Gastrocnemius medialis (tissue), 4 donors: ENCODE measurements at regions not wholly inside any gene's neighbourhood (a gene's known extent, or its start where the extent isn't known, plus 50 kb on each side); places are given as distances from the start of the nearest gene placed in this dataset.

Experiments
- POLR2A ChIP-seq, 2 donors: fragments of 450-650 bp; IDR thresholded peaks; one replicate each; pipeline ENCODE4 v1.6.1; 2017; ENCODE audit warnings: antibody characterized with exemption in 2 of 2, mild to moderate bottlenecking in 2 of 2, moderate library complexity in 2 of 2
- TF ChIP-seq, protein P1 (sequence below), 5 experiments: fragments of 450-650 bp in 3 of 5; fragments of 200-600 bp in 2 of 5; sonication (generic) in 2 of 5; IDR thresholded peaks in 4 of 5; conservative IDR thresholded peaks in 1 of 5; 1 replicate in 4 of 5; 2 replicates in 1 of 5; pipeline ENCODE4 v1.5.1; 2016 to 2019; ENCODE audit warnings: antibody characterized with exemption in 5 of 5, mild to moderate bottlenecking in 3 of 5, moderate library complexity in 3 of 5

DNA sequence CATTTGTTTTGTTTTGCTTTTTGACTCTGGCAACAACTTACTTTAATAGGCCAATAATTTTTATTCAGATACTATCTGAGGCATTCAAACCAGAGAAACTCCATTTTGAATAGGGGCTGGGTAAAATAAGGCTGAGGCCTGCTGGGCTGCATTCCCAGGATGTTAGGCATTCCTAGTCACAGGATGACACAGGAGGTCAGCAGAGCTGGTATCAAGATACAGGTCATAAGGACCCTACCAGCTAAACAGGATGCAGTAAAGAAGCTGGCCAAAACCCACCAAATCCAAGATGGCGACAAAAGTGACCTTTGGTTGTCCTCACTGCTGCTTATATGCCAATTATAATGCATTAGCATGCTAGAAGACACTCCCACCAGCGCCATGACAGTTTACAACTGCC is 102.2 kb upstream of the XPO1 start:
- no peak for TF ChIP-seq POLR2A (IDR thresholded peaks at IDR 0.05)
- TF ChIP-seq, protein P1, sequence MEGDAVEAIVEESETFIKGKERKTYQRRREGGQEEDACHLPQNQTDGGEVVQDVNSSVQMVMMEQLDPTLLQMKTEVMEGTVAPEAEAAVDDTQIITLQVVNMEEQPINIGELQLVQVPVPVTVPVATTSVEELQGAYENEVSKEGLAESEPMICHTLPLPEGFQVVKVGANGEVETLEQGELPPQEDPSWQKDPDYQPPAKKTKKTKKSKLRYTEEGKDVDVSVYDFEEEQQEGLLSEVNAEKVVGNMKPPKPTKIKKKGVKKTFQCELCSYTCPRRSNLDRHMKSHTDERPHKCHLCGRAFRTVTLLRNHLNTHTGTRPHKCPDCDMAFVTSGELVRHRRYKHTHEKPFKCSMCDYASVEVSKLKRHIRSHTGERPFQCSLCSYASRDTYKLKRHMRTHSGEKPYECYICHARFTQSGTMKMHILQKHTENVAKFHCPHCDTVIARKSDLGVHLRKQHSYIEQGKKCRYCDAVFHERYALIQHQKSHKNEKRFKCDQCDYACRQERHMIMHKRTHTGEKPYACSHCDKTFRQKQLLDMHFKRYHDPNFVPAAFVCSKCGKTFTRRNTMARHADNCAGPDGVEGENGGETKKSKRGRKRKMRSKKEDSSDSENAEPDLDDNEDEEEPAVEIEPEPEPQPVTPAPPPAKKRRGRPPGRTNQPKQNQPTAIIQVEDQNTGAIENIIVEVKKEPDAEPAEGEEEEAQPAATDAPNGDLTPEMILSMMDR (IDR thresholded peaks at IDR 0.05 in 4 of 5, conservative IDR thresholded peaks at IDR 0.05 in 1 of 5) = no peak
